Adrenal gland (tissue), 9 donors: ENCODE measurements at regions not wholly inside any gene's neighbourhood (a gene's known extent, or its start where the extent isn't known, plus 50 kb on each side); places are given as distances from the start of the nearest gene placed in this dataset.

Experiments used
- DNase-seq, 7 donors: peaks; one replicate each; pipeline ENCODE4 v3.0.0-alpha.2; 2019 to 2020
- H3K27ac ChIP-seq, 5 donors: fragments of 200-600 bp; sonication (generic) in 4 of 5; 1 replicate in 3 of 5; 2 replicates in 2 of 5; pipeline versions ENCODE4 v1.5.1 to v1.8.0; 2016 to 2020; ENCODE audit warnings: mild to moderate bottlenecking in 1 of 5
- H3K27me3 ChIP-seq: fragments of 200-600 bp; 2 replicates; pipeline ENCODE4 v1.8.0; 2021
- H3K36me3 ChIP-seq, 2 donors: fragments of 200-600 bp; replicated peaks in 1 of 2; 1 replicate in 1 of 2; 2 replicates in 1 of 2; pipeline versions ENCODE4 v1.5.1 to v1.8.0; 2018 to 2022
- H3K4me1 ChIP-seq, 2 donors: fragments of 200-600 bp; replicated peaks in 1 of 2; 1 replicate in 1 of 2; 2 replicates in 1 of 2; pipeline versions ENCODE4 v1.5.1 to v1.8.0; 2018 to 2021
- H3K4me3 ChIP-seq, 4 donors: fragments of 200-600 bp; sonication (generic) in 3 of 4; one replicate each; pipeline ENCODE4 v1.5.1; 2016 to 2018
- H3K9me3 ChIP-seq, 3 donors: fragments of 200-600 bp; sonication (generic) in 1 of 3; replicated peaks in 1 of 3; 1 replicate in 2 of 3; 2 replicates in 1 of 3; pipeline versions ENCODE4 v1.5.1 to v1.8.0; 2016 to 2021
- CTCF ChIP-seq, 6 experiments: fragments of 450-650 bp in 4 of 6; fragments of 200-600 bp in 2 of 6; sonication (generic) in 1 of 6; IDR thresholded peaks; 1 replicate in 5 of 6; 2 replicates in 1 of 6; pipeline versions ENCODE4 v1.5.1 to v1.8.0; 2016 to 2021; ENCODE audit warnings: antibody characterized with exemption in 6 of 6, mild to moderate bottlenecking in 2 of 6, moderate library complexity in 1 of 6
- POLR2A ChIP-seq, 2 donors: fragments of 450-650 bp; IDR thresholded peaks; one replicate each; pipeline ENCODE4 v1.6.1; 2017; ENCODE audit warnings: antibody characterized with exemption in 2 of 2, mild to moderate bottlenecking in 2 of 2, moderate library complexity in 1 of 2
- WGBS, 4 donors: extraction: QIAGEN DNeasy Blood & Tissue Kit in 2 of 4; methylation state at CpG; one replicate each; pipeline versions ENCODE4 v1.1.5 to v1.1.7; 2013 to 2017; 5-methylcytosine and 5-hydroxymethylcytosine counted together
- intact Hi-C, 2 donors: fragments of 100-400 bp; cut with DNase I; formaldehyde crosslinking; loops; one replicate each; pipeline versions ENCODE4 v1.14.1 to v1.15.0; 2022 to 2023
- donor health status: healthy with polysubstance abuse.
- donor health status: Bipolar disorder and iron deficiency.
- donor health status: DM: yes; HTN: yes; CAD: no.
- donor health status: DM: no; HTN: no; CAD: no.
- donor health status: DM: no; HTN: no; CAD: no.

GRCh38 chr1:115429241-115429640, 91.2 kb upstream of the NGF start:
- 81 to 88% (median 85%) methylated on average over 2 of the region's 2 CpGs for WGBS, 4 donors
- Histone ChIP-seq H3K27ac (no peak overlapping the region), H3K4me3 (no peak overlapping the region), H3K36me3 (no peaks in the 10 kb centered on the region), H3K4me1 (peaks cover 10 to 11% of the 10 kb centered on the region in 2 donors), H3K9me3 (no peaks in the 10 kb centered on the region), H3K27me3 (no peaks in the 10 kb centered on the region)
- DNase-seq = no peak
- TF ChIP-seq CTCF (IDR thresholded peaks at IDR 0.05) = no peak
- no peak for TF ChIP-seq POLR2A (IDR thresholded peaks at IDR 0.05)
- intact Hi-C loops = no loop called here

- Histone ChIP-seq H3K36me3 (no peaks in the 10 kb centered on the region), H3K4me1 (peaks cover 10 to 11% of the 10 kb centered on the region in 2 donors), H3K27ac (no peak overlapping the region), H3K9me3 (no peaks in the 10 kb centered on the region), H3K27me3 (no peaks in the 10 kb centered on the region), H3K4me3 (no peak overlapping the region)
- TF ChIP-seq CTCF (IDR thresholded peaks at IDR 0.05) = no peak
- WGBS, 4 donors = 77 to 96% (median 91%) methylated on average over 1 of the region's 1 CpG
- DNase-seq = no peak
- intact Hi-C loops = no loop called here
These were observed 90.6 kb upstream of the NGF start for GRCh38 chr1:115428676-115429075.

- intact Hi-C loops = no loop called here
- Histone ChIP-seq H3K27me3 (no peaks in the 10 kb centered on the region), H3K4me3 (no peak overlapping the region), H3K36me3 (no peaks in the 10 kb centered on the region), H3K4me1 (peaks cover 10 to 11% of the 10 kb centered on the region in 2 donors), H3K9me3 (no peaks in the 10 kb centered on the region), H3K27ac (no peak overlapping the region)
- WGBS, 4 donors = 75 to 81% (median 78%) methylated on average over 2 of the region's 2 CpGs
- no peak for DNase-seq
- TF ChIP-seq CTCF (IDR thresholded peaks at IDR 0.05) (no peak), POLR2A (IDR thresholded peaks at IDR 0.05) (no peak)
These were observed 90.2 kb upstream of the NGF start for GRCh38 chr1:115428256-115428655.

GRCh38 chr1:115426956-115427355, 88.9 kb upstream of the NGF start:
- Histone ChIP-seq H3K4me3 (no peak overlapping the region), H3K27ac (peak overlapping the region in 2 of 5 donors; percentile 1 to 20), H3K27me3 (no peaks in the 10 kb centered on the region), H3K9me3 (no peaks in the 10 kb centered on the region), H3K36me3 (no peaks in the 10 kb centered on the region), H3K4me1 (peaks cover 10 to 11% of the 10 kb centered on the region in 2 donors)
- DNase-seq = no peak
- WGBS, 4 donors = 80 to 89% (median 85%) methylated on average over 5 of the region's 5 CpGs
- TF ChIP-seq POLR2A (IDR thresholded peaks at IDR 0.05) (no peak), CTCF (IDR thresholded peaks at IDR 0.05) (no peak)
- intact Hi-C loops = no loop called here
